HepG2 (cell line): ENCODE measurements at regions not wholly inside any gene's neighbourhood (a gene's known extent, or its start where the extent isn't known, plus 50 kb on each side); places are given as distances from the start of the nearest gene placed in this dataset.
A peak's percentile ranks its signal among the peaks of the same experiment; 100 is the strongest.

Experiments
- ATAC-seq: fragments of 200-7000 bp; cut with Tn5 transposase; 3 replicates; pipeline ENCODE4 v1.9.1; 2020; ENCODE audit warnings: mild to moderate bottlenecking, moderate library complexity
- BruUV-seq: library from RNA; stranded (reverse); fragments of 400-500 nt; replicated peaks from 2 replicates; lab custom pipeline; 2021; lab: Mats Ljungman, UMichigan
- CTCF ChIA-PET: fragments of 300-600 bp; formaldehyde crosslinking; extraction: SDS; loops from one replicate; lab custom pipeline; 2021; ENCODE audit warnings: low total read pairs, inconsistent platforms, low intra/inter-chr PET ratio; lab: Yijun Ruan, JAX
- POLR2A ChIA-PET: fragments of 350-600 bp; sonication (Branson Sonifier 250); formaldehyde crosslinking; loops from one replicate; lab custom pipeline; 2020; ENCODE audit warnings: antibody characterized with exemption, inconsistent platforms; lab: Yijun Ruan, JAX
- DNase-seq: peaks from one replicate; pipeline ENCODE4 v3.0.0-alpha.2; 2015; ENCODE audit warnings: low spot score
- FAIRE-seq: peaks from 3 replicates; lab custom pipeline; 2011; peaks lifted over from hg19 to GRCh38; lab: Jason Lieb, UNC
- H2AFZ ChIP-seq: one replicate; pipeline ENCODE4 v1.6.1; 2011; ENCODE audit warnings: low read length, inconsistent platforms
- H3K27ac ChIP-seq: fragments of 300-600 bp; 3 replicates; pipeline ENCODE4 v1.8.0; 2011; ENCODE audit warnings: mixed run types, mild to moderate bottlenecking, mixed read lengths, low read length, inconsistent platforms; ENCODE audit not compliant: insufficient read depth; ENCODE audit errors: extremely low read length
- H3K27me3 ChIP-seq, 2 experiments: fragments of 200-600 bp in 1 of 2; 2 replicates in 1 of 2; 3 replicates in 1 of 2; pipeline versions ENCODE4 v1.6.0 to v1.8.0; 2011; ENCODE audit warnings: low read length in 2 of 2, mild to moderate bottlenecking in 2 of 2, moderate library complexity in 2 of 2, inconsistent platforms in 1 of 2; ENCODE audit not compliant: insufficient read depth in 2 of 2, control insufficient read depth in 1 of 2
- H3K36me3 ChIP-seq, 2 experiments: fragments of 200-600 bp in 1 of 2; replicated peaks in 1 of 2; 2 replicates in 1 of 2; 3 replicates in 1 of 2; pipeline versions ENCODE4 v1.5.1 to v1.8.0; 2011; ENCODE audit warnings: low read length in 2 of 2, inconsistent platforms in 1 of 2; ENCODE audit not compliant: insufficient read depth in 2 of 2, control insufficient read depth in 1 of 2
- H3K4me1 ChIP-seq: 2 replicates; pipeline ENCODE4 v1.5.1; 2012; ENCODE audit warnings: low read length, inconsistent platforms; ENCODE audit not compliant: insufficient read depth
- H3K4me2 ChIP-seq: 2 replicates; pipeline ENCODE4 v1.6.0; 2011; ENCODE audit warnings: low read depth, low read length, inconsistent platforms
- H3K4me3 ChIP-seq, 3 experiments: fragments of 200-600 bp in 1 of 3; sonication (generic), shearing (Covaris generic) in 1 of 3; replicated peaks in 1 of 3; 2 replicates each; pipeline ENCODE4 v1.5.1; 2011 to 2016; ENCODE audit warnings: low read length in 3 of 3, inconsistent platforms in 2 of 3, low read depth in 2 of 3, mild to moderate bottlenecking in 2 of 3, control low read depth in 1 of 3, mixed read lengths in 1 of 3; ENCODE audit not compliant: insufficient read depth in 1 of 3
- H3K79me2 ChIP-seq: one replicate; pipeline ENCODE4 v1.6.1; 2011; ENCODE audit warnings: low read length, inconsistent platforms; ENCODE audit not compliant: insufficient read depth
- H3K9ac ChIP-seq: 2 replicates; pipeline ENCODE4 v1.6.0; 2011; ENCODE audit warnings: mild to moderate bottlenecking, low read depth, low read length, inconsistent platforms; ENCODE audit not compliant: insufficient read depth
- H3K9me3 ChIP-seq: 2 replicates; pipeline ENCODE4 v1.5.1; 2012; ENCODE audit warnings: mild to moderate bottlenecking, low read length
- H4K20me1 ChIP-seq: 2 replicates; pipeline ENCODE4 v1.6.0; 2011; ENCODE audit warnings: inconsistent platforms, mild to moderate bottlenecking, low read length, moderate library complexity; ENCODE audit not compliant: insufficient read depth
- ARNT2 ChIP-seq: sonication (generic); formaldehyde crosslinking; IDR thresholded peaks from 2 replicates; pipeline ENCODE4 v1.8.0; 2022; ENCODE audit warnings: mild to moderate bottlenecking, low read depth, missing genetic modification reagents, moderate library complexity
- ATF7 ChIP-seq, 2 experiments: fragments of 450-650 bp in 1 of 2; sonication (generic) in 1 of 2; formaldehyde crosslinking in 1 of 2; IDR thresholded peaks; 2 replicates each; pipeline versions ENCODE4 v1.4.0 to v1.6.1; 2016 to 2020; ENCODE audit warnings: antibody characterized with exemption in 1 of 2, mild to moderate bottlenecking in 1 of 2, missing genetic modification reagents in 1 of 2
- DPF2 ChIP-seq: sonication (generic); formaldehyde crosslinking; IDR thresholded peaks from 2 replicates; pipeline ENCODE4 v1.4.0; 2020; ENCODE audit warnings: mild to moderate bottlenecking, low read depth, missing genetic modification reagents, borderline replicate concordance
- RAD51 ChIP-seq: fragments of 450-650 bp; IDR thresholded peaks from 2 replicates; pipeline ENCODE4 v1.6.1; 2016; ENCODE audit warnings: borderline replicate concordance
- RBAK ChIP-seq: sonication (generic); formaldehyde crosslinking; IDR thresholded peaks from 2 replicates; pipeline ENCODE4 v1.5.1; 2020; ENCODE audit warnings: mild to moderate bottlenecking, missing genetic modification reagents
- TERF1 ChIP-seq: sonication (generic); formaldehyde crosslinking; IDR thresholded peaks from 2 replicates; pipeline ENCODE4 v1.8.0; 2022; ENCODE audit warnings: mild to moderate bottlenecking, missing genetic modification reagents, moderate library complexity
- ZFP36 ChIP-seq: fragments of 150-350 bp; IDR thresholded peaks from 2 replicates; pipeline ENCODE4 v1.6.1; 2018; ENCODE audit warnings: borderline replicate concordance, low read length, low read depth; ENCODE audit not compliant: partially characterized antibody
- WGBS: methylation state at CpG from one replicate; pipeline ENCODE4 v1.1.6; 2017; ENCODE audit warnings: low lambda C conversion rate; 5-methylcytosine and 5-hydroxymethylcytosine counted together
- in situ Hi-C: cut with HindIII; loops from 2 replicates; pipeline ENCODE4 v1.10.0; 2017; ENCODE audit warnings: low pct_unique_long_range_greater_than_20kb; ENCODE audit not compliant: extremely low pct_ligation_motif_present
- intact Hi-C: fragments of 100-400 bp; cut with micrococcal nuclease; formaldehyde crosslinking; loops from one replicate; pipeline ENCODE4 v1.10.0; 2022; ENCODE audit not compliant: unreplicated experiment

- no peak for TF ChIP-seq TERF1 (CRISPR knock-in tag)
- no peak for TF ChIP-seq ZFP36
- TF ChIP-seq ARNT2 (CRISPR knock-in tag): no peak
- TF ChIP-seq RAD51: peak; percentile 52; the same call in 1 of the 2 replicates
- no peak for TF ChIP-seq DPF2
These were observed 182.8 kb downstream of the ICE1 start (continued) for GRCh38 chr5:5605170-5605764.

- Histone ChIP-seq H3K9me3 (no peaks in the 10 kb centered on the region), H3K36me3 (no peaks in the 10 kb centered on the region), H2AFZ (no peak overlapping the region), H3K4me1 (no peaks in the 10 kb centered on the region), H3K27me3 (no peaks in the 10 kb centered on the region), H3K4me2 (no peak overlapping the region), H3K4me3 (no peak overlapping the region), H3K9ac (no peak overlapping the region), H3K27ac (no peak overlapping the region), H4K20me1 (no peaks in the 10 kb centered on the region), H3K79me2 (no peaks in the 10 kb centered on the region)
- in situ Hi-C loops (no loop called here), intact Hi-C loops (no loop called here)
- no peak for ATAC-seq
- CTCF ChIA-PET: no interaction called here
- no peak for FAIRE-seq
- BruUV-seq: no TSS peak
- TF ChIP-seq ATF7 (IDR thresholded peaks at IDR 0.05) (peak; percentile 76), ATF7 (CRISPR knock-in tag; IDR thresholded peaks at IDR 0.05) (no peak), RBAK (CRISPR knock-in tag) (no peak)
- TF ChIP-seq, all 625 proteins: peak for 1
- no peak for DNase-seq
- WGBS: 0% methylated on average over 1 of the region's 1 CpG
- POLR2A ChIA-PET: no interaction called here
These were observed 180.1 kb downstream of the ICE1 start for GRCh38 chr5:5602554-5602953.
